Mammary epithelial cell (primary cell): ENCODE measurements at regions not wholly inside any gene's neighbourhood (a gene's known extent, or its start where the extent isn't known, plus 50 kb on each side); places are given as distances from the start of the nearest gene placed in this dataset.

Source experiments
- CTCF ChIP-seq, 2 donors: IDR thresholded peaks in 1 of 2; conservative IDR thresholded peaks in 1 of 2; 2 replicates each; pipeline ENCODE4 v1.5.1; 2011 to 2012; ENCODE audit warnings: inconsistent platforms in 2 of 2, low read length in 2 of 2, mild to moderate bottlenecking in 2 of 2, control low read depth in 1 of 2, low read depth in 1 of 2; ENCODE audit not compliant: insufficient read depth in 1 of 2; ENCODE audit errors: extremely low read depth in 1 of 2
- EZH2 ChIP-seq: IDR thresholded peaks from 2 replicates; pipeline ENCODE4 v1.6.1; 2012; ENCODE audit warnings: low read length, inconsistent platforms, borderline replicate concordance

- TF ChIP-seq CTCF (conservative IDR thresholded peaks at IDR 0.05 in 1 of 2, IDR thresholded peaks at IDR 0.05 in 1 of 2; ENCODE audit: extremely low read depth in 1 of 2, insufficient read depth in 1 of 2, low read depth in 1 of 2, low read length in 2 of 2) (no peak), EZH2 (no peak)
Measured at GRCh38 chr2:204050681-204051080, 114.1 kb downstream of the ICOS start.
